ENCODE measurements at regions not wholly inside any gene's neighbourhood (a gene's known extent, or its start where the extent isn't known, plus 50 kb on each side); places are given as distances from the start of the nearest gene placed in this dataset.

DNA sequence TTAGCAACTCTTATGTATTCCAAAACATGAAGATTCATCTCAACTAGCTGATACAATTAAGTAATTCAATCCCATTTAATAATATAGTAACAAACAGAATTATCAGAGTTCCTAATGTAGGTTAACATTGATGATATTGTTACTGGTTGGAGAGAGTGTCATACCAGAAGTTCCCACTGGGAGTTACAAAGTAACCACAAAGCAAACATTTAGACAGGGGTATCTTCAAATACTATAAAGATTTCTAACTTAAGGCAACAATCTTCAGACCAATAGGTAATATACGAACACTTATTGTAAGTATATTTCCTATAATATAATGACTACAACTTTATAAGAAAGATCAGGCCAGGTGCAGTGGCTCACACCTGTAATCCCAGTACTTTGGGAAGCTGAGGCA lies 1372.9 kb upstream of the PIK3C3 start:
- H3K27me3 ChIP-seq (ENCODE audit: control insufficient read depth, insufficient read depth, low read length) = no peaks in the 10 kb centered on the region
- H3K36me3 ChIP-seq (ENCODE audit: control insufficient read depth, insufficient read depth, low read length) = no peaks in the 10 kb centered on the region
- TF ChIP-seq, protein P1, sequence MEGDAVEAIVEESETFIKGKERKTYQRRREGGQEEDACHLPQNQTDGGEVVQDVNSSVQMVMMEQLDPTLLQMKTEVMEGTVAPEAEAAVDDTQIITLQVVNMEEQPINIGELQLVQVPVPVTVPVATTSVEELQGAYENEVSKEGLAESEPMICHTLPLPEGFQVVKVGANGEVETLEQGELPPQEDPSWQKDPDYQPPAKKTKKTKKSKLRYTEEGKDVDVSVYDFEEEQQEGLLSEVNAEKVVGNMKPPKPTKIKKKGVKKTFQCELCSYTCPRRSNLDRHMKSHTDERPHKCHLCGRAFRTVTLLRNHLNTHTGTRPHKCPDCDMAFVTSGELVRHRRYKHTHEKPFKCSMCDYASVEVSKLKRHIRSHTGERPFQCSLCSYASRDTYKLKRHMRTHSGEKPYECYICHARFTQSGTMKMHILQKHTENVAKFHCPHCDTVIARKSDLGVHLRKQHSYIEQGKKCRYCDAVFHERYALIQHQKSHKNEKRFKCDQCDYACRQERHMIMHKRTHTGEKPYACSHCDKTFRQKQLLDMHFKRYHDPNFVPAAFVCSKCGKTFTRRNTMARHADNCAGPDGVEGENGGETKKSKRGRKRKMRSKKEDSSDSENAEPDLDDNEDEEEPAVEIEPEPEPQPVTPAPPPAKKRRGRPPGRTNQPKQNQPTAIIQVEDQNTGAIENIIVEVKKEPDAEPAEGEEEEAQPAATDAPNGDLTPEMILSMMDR (IDR thresholded peaks at IDR 0.05; ENCODE audit: insufficient read depth, low read length, poor library complexity, severe bottlenecking) = no peak
- no peak for DNase-seq (ENCODE audit: low read depth)
- H3K4me3 ChIP-seq (ENCODE audit: low read depth, low read length) = no peak overlapping the region

DNA sequence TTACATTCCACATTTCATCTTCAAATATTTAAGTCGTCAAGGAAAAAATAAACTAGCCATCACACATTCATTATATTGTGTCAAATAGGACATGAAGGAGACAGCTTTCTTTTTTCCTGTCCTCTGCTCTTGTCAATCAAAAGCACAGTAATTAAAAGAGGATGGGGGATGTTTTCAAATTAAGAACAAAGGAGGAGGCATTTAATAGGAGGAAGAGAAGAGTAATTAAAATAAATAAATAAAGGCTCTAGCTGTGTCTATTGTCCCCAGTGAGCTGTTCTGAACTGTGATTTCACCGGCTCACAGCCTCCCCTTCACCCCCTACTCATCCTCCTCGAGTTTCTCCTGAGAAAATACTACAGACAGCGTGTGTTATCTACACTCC lies 1377.1 kb upstream of the PIK3C3 start:
- TF ChIP-seq, protein P1 (IDR thresholded peaks at IDR 0.05; ENCODE audit: insufficient read depth, low read length, poor library complexity, severe bottlenecking) = no peak
- Histone ChIP-seq H3K36me3 (ENCODE audit: control insufficient read depth, insufficient read depth, low read length) (no peaks in the 10 kb centered on the region), H3K27me3 (ENCODE audit: control insufficient read depth, insufficient read depth, low read length) (no peaks in the 10 kb centered on the region), H3K4me3 (ENCODE audit: low read depth, low read length) (no peak overlapping the region)
- no peak for DNase-seq (ENCODE audit: low read depth)

DNA sequence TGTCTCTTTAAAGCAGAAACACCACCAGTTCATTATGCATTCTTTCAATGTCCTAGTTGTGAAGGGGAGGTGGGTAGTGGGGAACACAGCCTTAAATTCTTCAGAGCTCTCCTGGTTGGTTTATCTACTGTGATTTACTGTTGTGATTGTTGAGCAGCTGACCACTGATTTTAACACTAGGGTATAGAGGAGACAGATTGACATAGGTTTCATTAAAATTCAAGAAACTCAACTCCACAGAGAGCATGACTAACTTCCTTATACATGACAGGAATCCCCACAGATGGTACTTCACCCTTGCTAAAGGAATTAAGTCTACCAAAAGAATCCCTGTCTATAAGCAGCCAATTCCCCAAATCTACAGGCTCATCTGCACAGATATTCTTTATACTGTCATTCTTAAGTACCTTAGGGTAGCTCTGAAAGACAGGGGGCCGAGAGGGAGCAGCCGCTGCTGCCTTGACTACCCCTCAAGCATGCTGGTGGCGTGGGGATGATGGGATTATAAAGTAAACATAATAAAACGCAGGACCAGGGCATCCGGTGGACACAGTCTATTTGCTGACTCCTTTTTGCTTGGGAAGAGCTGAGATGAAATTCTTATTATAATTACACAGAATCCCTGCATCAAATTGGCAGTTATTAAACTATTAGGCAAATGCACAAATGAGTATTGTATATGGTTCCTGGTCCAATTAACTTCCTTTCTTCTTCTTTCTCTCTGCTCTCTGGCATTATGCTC lies 1377.6 kb upstream of the PIK3C3 start:
- TF ChIP-seq, protein P1 (IDR thresholded peaks at IDR 0.05; ENCODE audit: insufficient read depth, low read length, poor library complexity, severe bottlenecking) = no peak
- DNase-seq (ENCODE audit: low read depth) = no peak
- Histone ChIP-seq H3K27me3 (ENCODE audit: control insufficient read depth, insufficient read depth, low read length) (no peaks in the 10 kb centered on the region), H3K36me3 (ENCODE audit: control insufficient read depth, insufficient read depth, low read length) (no peaks in the 10 kb centered on the region), H3K4me3 (ENCODE audit: low read depth, low read length) (no peak overlapping the region)

DNA sequence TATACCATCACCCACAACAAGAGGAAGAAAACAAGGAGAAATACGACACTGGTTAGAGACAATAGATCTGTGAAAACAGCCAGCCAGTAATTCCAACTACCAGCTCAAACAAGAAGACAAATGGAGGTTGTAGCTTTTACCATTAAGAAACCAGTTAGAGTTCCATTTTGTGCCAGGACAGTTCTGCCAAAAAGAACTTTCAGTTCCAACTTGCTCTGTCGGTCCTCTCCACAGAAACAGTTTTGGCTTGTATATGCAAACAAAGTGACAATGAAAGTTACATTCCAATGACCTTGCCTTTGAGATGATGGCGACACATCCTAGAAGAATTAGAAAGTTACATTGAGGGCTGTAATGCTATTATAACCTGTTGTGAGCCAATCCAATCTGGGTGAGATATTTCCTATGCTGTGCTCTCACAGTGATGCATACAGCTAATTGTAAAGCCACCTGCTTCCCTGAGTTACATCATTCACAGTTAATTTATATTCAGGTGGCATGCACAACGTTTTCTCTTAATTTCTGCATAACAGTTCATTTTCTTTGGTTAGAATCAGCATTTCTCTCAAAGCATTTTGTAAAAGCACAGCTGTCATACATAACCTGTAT lies 1378.4 kb upstream of the PIK3C3 start:
- no peak for DNase-seq (ENCODE audit: low read depth)
- H3K27me3 ChIP-seq (ENCODE audit: control insufficient read depth, insufficient read depth, low read length) = no peaks in the 10 kb centered on the region
- TF ChIP-seq, protein P1 (IDR thresholded peaks at IDR 0.05; ENCODE audit: insufficient read depth, low read length, poor library complexity, severe bottlenecking) = no peak
- H3K36me3 ChIP-seq (ENCODE audit: control insufficient read depth, insufficient read depth, low read length) = no peaks in the 10 kb centered on the region
- no peak overlapping the region for H3K4me3 ChIP-seq (ENCODE audit: low read depth, low read length)

DNA sequence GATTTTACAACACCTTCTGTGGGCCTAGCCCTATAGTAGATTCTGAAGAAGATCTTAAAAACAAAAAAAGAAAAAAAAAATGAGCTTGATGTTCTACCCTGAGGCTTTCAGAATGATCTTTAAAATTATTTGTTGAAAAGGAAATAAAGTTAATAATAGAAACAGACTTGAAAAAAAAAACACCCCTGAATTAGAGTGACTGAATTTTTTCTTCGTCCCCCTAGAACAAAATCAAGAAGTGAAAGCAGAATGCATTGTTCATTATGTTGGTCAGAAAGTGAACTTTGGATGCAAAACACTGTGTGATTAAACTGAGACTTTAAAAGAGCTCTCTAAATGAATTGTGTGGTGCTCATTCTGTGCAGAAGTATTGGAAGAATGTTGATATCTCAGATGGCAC lies 1384.4 kb upstream of the PIK3C3 start:
- Histone ChIP-seq H3K36me3 (ENCODE audit: control insufficient read depth, insufficient read depth, low read length) (no peaks in the 10 kb centered on the region), H3K27me3 (ENCODE audit: control insufficient read depth, insufficient read depth, low read length) (no peaks in the 10 kb centered on the region), H3K4me3 (ENCODE audit: low read depth, low read length) (no peak overlapping the region)
- DNase-seq (ENCODE audit: low read depth) = no peak
- TF ChIP-seq, protein P1 (IDR thresholded peaks at IDR 0.05; ENCODE audit: insufficient read depth, low read length, poor library complexity, severe bottlenecking) = no peak

DNA sequence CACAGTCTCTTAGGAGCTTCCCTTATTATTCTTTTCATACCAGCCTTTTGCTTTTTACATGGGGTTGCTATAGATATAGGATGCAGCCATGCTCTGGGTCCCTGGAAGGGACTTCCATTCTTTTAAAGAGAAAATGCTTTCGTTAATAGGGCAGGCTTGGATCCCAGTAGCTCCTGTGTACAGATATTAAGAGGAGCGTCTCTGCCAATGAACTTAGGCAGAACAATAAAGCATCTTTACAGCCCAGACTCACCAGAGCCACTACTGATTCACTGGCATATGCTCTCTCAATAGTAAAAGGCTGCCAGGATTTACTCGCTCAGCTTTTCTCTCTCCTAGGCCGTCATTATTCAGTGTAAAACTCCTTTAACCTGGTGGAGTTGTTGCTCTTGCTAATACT lies 1385.4 kb upstream of the PIK3C3 start:
- Histone ChIP-seq H3K27me3 (ENCODE audit: control insufficient read depth, insufficient read depth, low read length) (no peaks in the 10 kb centered on the region), H3K36me3 (ENCODE audit: control insufficient read depth, insufficient read depth, low read length) (no peaks in the 10 kb centered on the region), H3K4me3 (ENCODE audit: low read depth, low read length) (no peak overlapping the region)
- TF ChIP-seq, protein P1 (IDR thresholded peaks at IDR 0.05; ENCODE audit: insufficient read depth, low read length, poor library complexity, severe bottlenecking) = no peak
- no peak for DNase-seq (ENCODE audit: low read depth)

Data from kidney epithelial cell (primary cell).